Lower leg skin (tissue), 4 donors: ENCODE measurements at regions not wholly inside any gene's neighbourhood (a gene's known extent, or its start where the extent isn't known, plus 50 kb on each side); places are given as distances from the start of the nearest gene placed in this dataset.
"Not testable (repeated sequence)": the region's sequence is repeated elsewhere in the genome, so short reads cannot be mapped to it uniquely, and the experiment has no call there.

Experiments used
- DNase-seq, 2 donors: peaks; one replicate each; pipeline ENCODE4 v3.0.0-alpha.2; 2019; ENCODE audit warnings: low spot score in 2 of 2
- H3K4me3 ChIP-seq: fragments of 200-600 bp; sonication (generic); 2 replicates; pipeline ENCODE4 v1.5.1; 2017; ENCODE audit warnings: mild to moderate bottlenecking, low read depth; ENCODE audit not compliant: poor library complexity, severe bottlenecking
- POLR2A ChIP-seq, 2 donors: fragments of 450-650 bp; IDR thresholded peaks; one replicate each; pipeline ENCODE4 v1.6.1; 2016 to 2017; ENCODE audit warnings: antibody characterized with exemption in 2 of 2, mild to moderate bottlenecking in 1 of 2, moderate library complexity in 1 of 2
- WGBS, 2 donors: methylation state at CpG; one replicate each; pipeline ENCODE4 v1.1.5; 2018; 5-methylcytosine and 5-hydroxymethylcytosine counted together
- intact Hi-C: fragments of 100-400 bp; cut with DNase I; formaldehyde crosslinking; loops from one replicate; pipeline ENCODE4 v1.15.0; 2023; ENCODE audit warnings: low total_unique reads
- TF ChIP-seq, protein P1 (sequence below), 3 donors: fragments of 450-650 bp; IDR thresholded peaks; one replicate each; pipeline ENCODE4 v1.5.1; 2016; ENCODE audit warnings: antibody characterized with exemption in 3 of 3, mild to moderate bottlenecking in 3 of 3, moderate library complexity in 2 of 3

DNA sequence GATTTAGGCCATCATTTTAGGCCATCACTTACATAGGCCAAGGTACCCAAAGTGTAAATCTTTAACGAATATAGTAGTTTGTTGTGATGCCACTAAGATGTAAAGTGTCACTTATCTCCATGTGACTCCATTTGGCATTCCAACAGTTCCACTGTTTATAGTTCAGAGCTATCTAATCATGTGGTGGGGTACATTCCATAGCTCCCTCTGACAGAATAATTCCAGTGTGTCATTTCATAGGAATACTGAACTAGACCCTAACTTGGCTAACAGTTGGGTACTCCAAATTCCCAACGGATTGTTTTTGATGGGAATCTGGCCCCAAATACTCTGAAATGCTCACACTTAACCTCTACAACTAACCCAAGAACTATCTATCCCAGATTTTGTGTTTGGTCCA lies 76.7 kb upstream of the FST start:
- intact Hi-C loops, result no loop called here
- no peak for DNase-seq
- TF ChIP-seq POLR2A (IDR thresholded peaks at IDR 0.05), result no peak
- TF ChIP-seq, protein P1, sequence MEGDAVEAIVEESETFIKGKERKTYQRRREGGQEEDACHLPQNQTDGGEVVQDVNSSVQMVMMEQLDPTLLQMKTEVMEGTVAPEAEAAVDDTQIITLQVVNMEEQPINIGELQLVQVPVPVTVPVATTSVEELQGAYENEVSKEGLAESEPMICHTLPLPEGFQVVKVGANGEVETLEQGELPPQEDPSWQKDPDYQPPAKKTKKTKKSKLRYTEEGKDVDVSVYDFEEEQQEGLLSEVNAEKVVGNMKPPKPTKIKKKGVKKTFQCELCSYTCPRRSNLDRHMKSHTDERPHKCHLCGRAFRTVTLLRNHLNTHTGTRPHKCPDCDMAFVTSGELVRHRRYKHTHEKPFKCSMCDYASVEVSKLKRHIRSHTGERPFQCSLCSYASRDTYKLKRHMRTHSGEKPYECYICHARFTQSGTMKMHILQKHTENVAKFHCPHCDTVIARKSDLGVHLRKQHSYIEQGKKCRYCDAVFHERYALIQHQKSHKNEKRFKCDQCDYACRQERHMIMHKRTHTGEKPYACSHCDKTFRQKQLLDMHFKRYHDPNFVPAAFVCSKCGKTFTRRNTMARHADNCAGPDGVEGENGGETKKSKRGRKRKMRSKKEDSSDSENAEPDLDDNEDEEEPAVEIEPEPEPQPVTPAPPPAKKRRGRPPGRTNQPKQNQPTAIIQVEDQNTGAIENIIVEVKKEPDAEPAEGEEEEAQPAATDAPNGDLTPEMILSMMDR (IDR thresholded peaks at IDR 0.05), result no peak
- WGBS, 2 donors, result 76 to 82% methylated on average over 2 of the region's 2 CpGs
- H3K4me3 ChIP-seq, result no peak overlapping the region

DNA sequence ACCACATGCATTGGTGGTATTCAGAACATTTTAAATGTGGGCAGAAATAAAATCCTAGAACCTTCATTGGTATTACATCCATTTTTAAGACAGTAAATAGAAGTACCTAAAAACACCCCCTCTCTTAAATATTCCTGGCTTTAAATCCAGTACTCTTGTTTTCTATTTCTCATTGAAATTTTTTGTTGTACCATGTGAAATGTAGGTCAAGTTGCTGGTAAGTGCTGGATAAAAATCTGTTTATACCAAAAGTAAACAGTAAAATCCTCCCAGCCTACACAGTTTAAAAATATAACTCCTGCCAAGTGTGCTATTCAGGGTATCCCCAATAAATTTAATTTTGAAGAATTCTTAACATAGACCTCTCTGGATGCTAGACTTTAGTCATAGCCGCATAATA lies 75.0 kb upstream of the FST start:
- intact Hi-C loops, result no loop called here
- DNase-seq, result no peak
- TF ChIP-seq, protein P1 (IDR thresholded peaks at IDR 0.05), result no peak
- TF ChIP-seq POLR2A (IDR thresholded peaks at IDR 0.05), result no peak
- 96 to 98% methylated on average over 1 of the region's 1 CpG for WGBS, 2 donors
- no peak overlapping the region for H3K4me3 ChIP-seq

DNA sequence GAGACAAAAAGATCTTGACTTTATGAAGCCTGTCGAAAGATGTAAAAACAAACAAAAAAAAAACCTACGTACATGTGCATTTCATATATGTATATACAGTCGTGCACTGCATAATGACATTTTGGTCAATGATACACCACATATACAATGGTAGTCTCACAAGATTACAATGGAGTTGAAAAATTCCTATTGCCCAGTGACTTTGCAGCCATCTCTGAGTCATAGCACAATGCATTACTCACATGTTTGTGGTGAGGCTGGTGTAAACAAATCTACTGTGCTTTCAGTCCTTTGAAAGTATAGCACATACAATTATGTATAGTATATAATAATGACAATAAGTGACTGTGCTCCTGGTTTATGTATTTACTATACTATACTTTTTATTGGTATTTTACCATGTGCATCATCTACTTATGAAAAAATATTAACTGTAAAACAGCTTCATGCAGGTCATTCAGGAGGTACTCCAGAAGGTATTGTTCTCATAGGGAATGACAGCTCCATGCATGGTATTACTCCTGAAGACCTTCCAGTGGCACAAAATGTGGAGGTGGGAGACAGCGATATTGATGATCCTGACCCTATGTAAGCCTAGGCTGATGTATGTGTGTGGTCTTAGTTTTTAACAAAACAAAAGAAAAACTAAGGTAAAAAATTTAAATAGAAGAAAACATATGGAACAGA lies 73.7 kb upstream of the FST start:
- intact Hi-C loops, result no loop called here
- H3K4me3 ChIP-seq, result no peak overlapping the region
- 94 to 97% methylated on average over 4 of the region's 4 CpGs for WGBS, 2 donors
- DNase-seq, result no peak
- no peak for TF ChIP-seq POLR2A (IDR thresholded peaks at IDR 0.05)
- TF ChIP-seq, protein P1 (IDR thresholded peaks at IDR 0.05), result no peak

DNA sequence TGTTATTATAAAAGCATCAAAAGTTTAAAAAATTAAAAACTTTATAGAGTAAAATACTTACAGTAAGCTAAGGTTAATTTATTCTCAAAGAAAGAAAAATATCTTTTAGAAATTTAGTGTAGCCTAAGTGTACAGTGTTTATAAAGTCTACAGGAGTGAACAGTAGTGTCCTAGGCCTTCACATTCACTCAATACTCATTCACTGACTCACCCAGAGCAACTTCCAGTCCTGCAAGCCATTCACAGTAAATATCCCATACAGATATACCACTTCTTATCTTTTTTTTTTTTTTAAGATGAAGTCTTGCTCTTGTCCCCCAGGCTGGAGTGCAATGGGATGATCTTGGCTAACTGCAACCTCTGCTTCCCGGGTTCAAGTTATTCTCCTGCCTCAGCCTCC lies 73.1 kb upstream of the FST start:
- no peak for DNase-seq
- 93 to 100% methylated on average over 1 of the region's 1 CpG for WGBS, 2 donors
- intact Hi-C loops, result no loop called here
- H3K4me3 ChIP-seq, result no peak overlapping the region
- TF ChIP-seq, protein P1 (IDR thresholded peaks at IDR 0.05), result no peak
- TF ChIP-seq POLR2A (IDR thresholded peaks at IDR 0.05), result no peak

DNA sequence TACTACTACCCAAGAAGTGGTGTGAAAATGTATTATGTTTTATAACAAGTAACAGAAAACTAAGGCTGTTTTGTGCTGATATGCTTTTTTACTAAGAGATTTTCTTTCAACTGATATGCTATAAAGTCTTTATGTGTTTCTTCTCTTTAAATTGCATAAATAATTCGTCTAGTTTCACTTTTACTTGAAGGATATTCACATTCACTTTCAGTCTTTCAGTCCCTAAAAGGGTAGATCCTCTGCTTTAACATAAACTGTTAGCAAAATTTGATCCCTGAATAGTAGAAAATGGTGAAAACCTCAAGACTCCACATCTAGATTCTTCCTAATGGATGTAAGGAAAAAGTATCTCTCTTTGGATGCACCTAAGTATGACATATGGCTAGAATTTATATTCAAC lies 69.0 kb upstream of the FST start:
- DNase-seq, result no peak
- WGBS, 2 donors, result 42 to 49% methylated on average over 1 of the region's 1 CpG
- TF ChIP-seq POLR2A (IDR thresholded peaks at IDR 0.05), result no peak
- TF ChIP-seq, protein P1 (IDR thresholded peaks at IDR 0.05), result no peak
- H3K4me3 ChIP-seq, result no peak overlapping the region
- intact Hi-C loops, result no loop called here

DNA sequence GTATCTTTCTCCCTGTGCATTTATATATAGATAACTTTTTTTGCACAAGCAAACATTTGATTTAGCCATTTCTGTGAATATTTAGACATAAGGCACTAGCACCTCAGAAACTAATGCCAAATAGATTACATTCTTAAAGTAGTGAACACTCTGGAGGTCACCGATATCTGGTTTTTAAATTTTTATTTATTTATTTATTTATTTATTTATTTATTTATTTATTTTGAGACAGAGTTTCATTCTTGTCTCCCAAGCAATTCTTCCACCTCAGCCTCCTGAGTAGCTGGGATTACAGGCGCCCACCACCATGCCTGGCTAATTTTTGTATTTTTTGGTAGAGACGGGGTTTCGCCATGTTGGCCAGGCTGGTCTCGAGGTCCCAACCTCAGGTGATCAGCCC lies 67.9 kb upstream of the FST start:
- 85 to 93% methylated on average over 5 of the region's 5 CpGs for WGBS, 2 donors
- intact Hi-C loops, DNase-seq, H3K4me3 ChIP-seq: not testable (repeated sequence)
